PC-9 (cell line): ENCODE measurements at regions not wholly inside any gene's neighbourhood (a gene's known extent, or its start where the extent isn't known, plus 50 kb on each side); places are given as distances from the start of the nearest gene placed in this dataset.

ENCODE experiments used
- BruUV-seq: library from RNA; stranded (reverse); fragments of 400-500 nt; replicated peaks from 2 replicates; lab custom pipeline; 2021; lab: Mats Ljungman, UMichigan
- CTCF ChIA-PET: fragments of 300-600 bp; sonication (Branson Sonifier 250); formaldehyde crosslinking; loops from one replicate; lab custom pipeline; 2022; ENCODE audit warnings: antibody characterized with exemption; lab: Charles Lee
- POLR2A ChIA-PET: fragments of 300-600 bp; sonication (Branson Sonifier 250); formaldehyde crosslinking; loops from one replicate; lab custom pipeline; 2022; ENCODE audit warnings: antibody characterized with exemption; ENCODE audit not compliant: unreplicated experiment; lab: Charles Lee
- DNase-seq, 2 experiments: peaks; one replicate each; pipeline versions ENCODE4 v3.0.0 to v3.0.0-alpha.2; 2015 to 2022; ENCODE audit warnings: mixed read lengths in 1 of 2
- H2AFZ ChIP-seq: fragments of 200-600 bp; sonication (generic); 2 replicates; pipeline ENCODE4 v1.8.1; 2017; ENCODE audit warnings: antibody characterized with exemption
- H3F3A ChIP-seq: fragments of 200-600 bp; sonication (generic); 2 replicates; pipeline ENCODE4 v1.8.1; 2017; ENCODE audit warnings: antibody characterized with exemption, mild to moderate bottlenecking, low read depth; ENCODE audit not compliant: insufficient read depth
- H3K27ac ChIP-seq: fragments of 200-600 bp; sonication (generic); 2 replicates; pipeline ENCODE4 v1.6.1; 2016; ENCODE audit warnings: mixed run types
- H3K27me3 ChIP-seq: fragments of 200-600 bp; sonication (generic); 2 replicates; pipeline ENCODE4 v1.6.1; 2016; ENCODE audit warnings: low read depth, mixed run types; ENCODE audit not compliant: insufficient read depth
- H3K36me3 ChIP-seq: fragments of 200-600 bp; sonication (generic); 2 replicates; pipeline ENCODE4 v1.6.1; 2016; ENCODE audit warnings: low read depth, mixed run types
- H3K4me1 ChIP-seq: fragments of 200-600 bp; sonication (generic); replicated peaks from 2 replicates; pipeline ENCODE4 v1.6.1; 2016; ENCODE audit warnings: mixed run types; ENCODE audit not compliant: insufficient read depth
- H3K4me2 ChIP-seq: fragments of 200-600 bp; sonication (generic); 2 replicates; pipeline ENCODE4 v1.6.1; 2017; ENCODE audit warnings: mixed run types
- H3K4me3 ChIP-seq: fragments of 200-600 bp; sonication (generic); 2 replicates; pipeline ENCODE4 v1.6.1; 2016; ENCODE audit warnings: mixed run types
- H3K79me2 ChIP-seq: fragments of 200-600 bp; sonication (generic); 2 replicates; pipeline ENCODE4 v1.6.1; 2017; ENCODE audit warnings: low read depth, mixed run types
- H3K9me2 ChIP-seq: fragments of 200-600 bp; sonication (generic); 2 replicates; pipeline ENCODE4 v1.8.1; 2017; ENCODE audit warnings: mild to moderate bottlenecking; ENCODE audit not compliant: insufficient read depth
- H3K9me3 ChIP-seq: fragments of 200-600 bp; sonication (generic); 2 replicates; pipeline ENCODE4 v1.8.1; 2016; ENCODE audit warnings: low read depth; ENCODE audit not compliant: insufficient read depth
- H4K20me1 ChIP-seq: fragments of 200-600 bp; sonication (generic); 2 replicates; pipeline ENCODE4 v1.8.1; 2017; ENCODE audit not compliant: insufficient read depth
- EZH2 ChIP-seq: fragments of 200-600 bp; sonication (generic); IDR thresholded peaks from 2 replicates; pipeline ENCODE4 v1.8.0; 2017; ENCODE audit warnings: antibody characterized with exemption, low read depth
- intact Hi-C: fragments of 100-400 bp; cut with micrococcal nuclease; formaldehyde crosslinking; loops from one replicate; pipeline ENCODE4 v1.10.0; 2022; ENCODE audit not compliant: unreplicated experiment
- TF ChIP-seq, protein P1 (sequence below): fragments of 200-600 bp; sonication (generic); conservative IDR thresholded peaks from 2 replicates; pipeline ENCODE4 v1.6.1; 2017; ENCODE audit warnings: mixed run types, antibody characterized with exemption, mild to moderate bottlenecking, moderate library complexity

- Histone ChIP-seq H3F3A (no peaks in the 10 kb centered on the region), H4K20me1 (no peaks in the 10 kb centered on the region), H3K4me3 (no peak overlapping the region), H2AFZ (no peak overlapping the region), H3K27me3 (peaks cover 35% of the 10 kb centered on the region), H3K9me3 (no peaks in the 10 kb centered on the region), H3K79me2 (no peaks in the 10 kb centered on the region), H3K4me1 (no peaks in the 10 kb centered on the region), H3K9me2 (no peaks in the 10 kb centered on the region), H3K36me3 (no peaks in the 10 kb centered on the region), H3K27ac (no peak overlapping the region), H3K4me2 (no peak overlapping the region)
- no TSS peak for BruUV-seq
- intact Hi-C loops: loop anchor here (5.0 kb wide), 1 partner anchor 132 kb away; no protein-coding TSS in a partner anchor
- DNase-seq: no peak
- POLR2A ChIA-PET: interaction anchor here (0.6 to 0.8 kb wide), 3 partner anchors 141 to 689 kb away, joined by 3 to 7 read pairs (median 3); no protein-coding TSS in a partner anchor
- TF ChIP-seq EZH2: no peak
- TF ChIP-seq, protein P1, sequence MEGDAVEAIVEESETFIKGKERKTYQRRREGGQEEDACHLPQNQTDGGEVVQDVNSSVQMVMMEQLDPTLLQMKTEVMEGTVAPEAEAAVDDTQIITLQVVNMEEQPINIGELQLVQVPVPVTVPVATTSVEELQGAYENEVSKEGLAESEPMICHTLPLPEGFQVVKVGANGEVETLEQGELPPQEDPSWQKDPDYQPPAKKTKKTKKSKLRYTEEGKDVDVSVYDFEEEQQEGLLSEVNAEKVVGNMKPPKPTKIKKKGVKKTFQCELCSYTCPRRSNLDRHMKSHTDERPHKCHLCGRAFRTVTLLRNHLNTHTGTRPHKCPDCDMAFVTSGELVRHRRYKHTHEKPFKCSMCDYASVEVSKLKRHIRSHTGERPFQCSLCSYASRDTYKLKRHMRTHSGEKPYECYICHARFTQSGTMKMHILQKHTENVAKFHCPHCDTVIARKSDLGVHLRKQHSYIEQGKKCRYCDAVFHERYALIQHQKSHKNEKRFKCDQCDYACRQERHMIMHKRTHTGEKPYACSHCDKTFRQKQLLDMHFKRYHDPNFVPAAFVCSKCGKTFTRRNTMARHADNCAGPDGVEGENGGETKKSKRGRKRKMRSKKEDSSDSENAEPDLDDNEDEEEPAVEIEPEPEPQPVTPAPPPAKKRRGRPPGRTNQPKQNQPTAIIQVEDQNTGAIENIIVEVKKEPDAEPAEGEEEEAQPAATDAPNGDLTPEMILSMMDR: peak; percentile 39; the same call in 1 of the 2 replicates
- CTCF ChIA-PET: no interaction called here
These were observed 52.1 kb downstream of the MPP7 start for GRCh38 chr10:28250782-28251181.

GRCh38 chr10:28250358-28250757 lies 52.5 kb downstream of the MPP7 start:
- TF ChIP-seq, protein P1: no peak
- no peak for TF ChIP-seq EZH2
- no peaks in the 10 kb centered on the region for H4K20me1 ChIP-seq
- no peaks in the 10 kb centered on the region for H3K36me3 ChIP-seq
- no peak overlapping the region for H2AFZ ChIP-seq
- no peaks in the 10 kb centered on the region for H3F3A ChIP-seq
- no peak overlapping the region for H3K4me3 ChIP-seq
- H3K27me3 ChIP-seq: peaks cover 39% of the 10 kb centered on the region
- H3K27ac ChIP-seq: no peak overlapping the region
- no peaks in the 10 kb centered on the region for H3K9me3 ChIP-seq
- H3K9me2 ChIP-seq: no peaks in the 10 kb centered on the region
- BruUV-seq: no TSS peak
- intact Hi-C loops: loop anchor here (5.0 kb wide), 1 partner anchor 132 kb away; no protein-coding TSS in a partner anchor
- CTCF ChIA-PET: no interaction called here
- POLR2A ChIA-PET: interaction anchor here (0.7 to 0.8 kb wide), 2 partner anchors 141 to 358 kb away, joined by 3 to 7 read pairs; no protein-coding TSS in a partner anchor
- no peaks in the 10 kb centered on the region for H3K79me2 ChIP-seq
- H3K4me2 ChIP-seq: no peak overlapping the region
- H3K4me1 ChIP-seq: no peaks in the 10 kb centered on the region
- no peak for DNase-seq

DNA sequence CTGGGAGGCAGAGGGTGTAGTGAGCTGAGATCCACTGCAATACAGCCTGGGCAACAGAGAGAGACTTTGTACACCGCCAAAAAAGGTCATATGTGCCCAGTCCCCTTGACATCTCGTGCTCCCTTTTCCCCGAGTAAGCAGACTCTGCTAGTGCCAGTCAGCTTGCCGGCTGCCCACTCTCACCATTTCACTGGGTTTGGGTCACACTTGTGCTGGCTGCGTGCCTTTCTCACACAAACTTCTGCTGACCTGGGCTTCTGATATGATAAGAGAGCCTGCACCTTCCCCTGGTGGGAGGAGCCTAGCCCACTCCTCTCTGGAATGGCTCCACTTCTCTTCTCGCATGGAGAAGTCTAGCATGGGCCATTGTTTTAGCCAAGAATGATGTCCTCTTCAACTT lies 53.4 kb downstream of the MPP7 start:
- Histone ChIP-seq H4K20me1 (no peaks in the 10 kb centered on the region), H3K4me3 (no peak overlapping the region), H3F3A (no peaks in the 10 kb centered on the region), H2AFZ (no peak overlapping the region), H3K4me2 (no peak overlapping the region), H3K27ac (no peak overlapping the region), H3K9me3 (no peaks in the 10 kb centered on the region), H3K27me3 (peaks cover 48% of the 10 kb centered on the region), H3K79me2 (no peaks in the 10 kb centered on the region), H3K4me1 (no peaks in the 10 kb centered on the region), H3K36me3 (no peaks in the 10 kb centered on the region), H3K9me2 (no peaks in the 10 kb centered on the region)
- TF ChIP-seq, protein P1: no peak
- TF ChIP-seq EZH2: no peak
- BruUV-seq: no TSS peak
- CTCF ChIA-PET: interaction anchor here (0.6 kb wide), 1 partner anchor 131 kb away, joined by 8 read pairs; no protein-coding TSS in a partner anchor
- DNase-seq: no peak
- POLR2A ChIA-PET: no interaction called here
- intact Hi-C loops: loop anchor here (10.0 kb wide), 1 partner anchor 1355 kb away; no protein-coding TSS in a partner anchor
